ENCODE measurements at regions not wholly inside any gene's neighbourhood (a gene's known extent, or its start where the extent isn't known, plus 50 kb on each side); places are given as distances from the start of the nearest gene placed in this dataset.

- no peak overlapping the region for H3K27ac ChIP-seq
- DNase-seq = no peak
- no peaks in the 10 kb centered on the region for H3K27me3 ChIP-seq
- TF ChIP-seq POLR2A (IDR thresholded peaks at IDR 0.05) (no peak), CTCF (IDR thresholded peaks at IDR 0.05) (no peak)
- no peaks in the 10 kb centered on the region for H3K36me3 ChIP-seq
- no peak overlapping the region for H3K4me3 ChIP-seq
- no peaks in the 10 kb centered on the region for H3K4me1 ChIP-seq
- intact Hi-C loops (cut with DNase I; ENCODE audit: low total_unique reads) = no loop called here
- H3K9me3 ChIP-seq = no peaks in the 10 kb centered on the region
Observed at GRCh38 chr17:14940108-14940937, 324.8 kb downstream of the PMP22 start.

- Histone ChIP-seq H3K36me3 (no peaks in the 10 kb centered on the region), H3K9me3 (no peaks in the 10 kb centered on the region), H3K27ac (no peak overlapping the region), H3K4me3 (no peak overlapping the region), H3K27me3 (no peaks in the 10 kb centered on the region), H3K4me1 (no peaks in the 10 kb centered on the region)
- TF ChIP-seq POLR2A (IDR thresholded peaks at IDR 0.05) = no peak
- no peak for TF ChIP-seq CTCF (IDR thresholded peaks at IDR 0.05)
- DNase-seq = no peak
- intact Hi-C loops (cut with DNase I; ENCODE audit: low total_unique reads) = no loop called here
Observed at GRCh38 chr17:14935845-14936485, 329.2 kb downstream of the PMP22 start.

- no peaks in the 10 kb centered on the region for H3K27me3 ChIP-seq
- H3K27ac ChIP-seq = no peak overlapping the region
- TF ChIP-seq CTCF (IDR thresholded peaks at IDR 0.05) (no peak), POLR2A (IDR thresholded peaks at IDR 0.05) (no peak)
- no peak overlapping the region for H3K4me3 ChIP-seq
- no peak for DNase-seq
- no peaks in the 10 kb centered on the region for H3K9me3 ChIP-seq
- no peaks in the 10 kb centered on the region for H3K36me3 ChIP-seq
- intact Hi-C loops (cut with DNase I; ENCODE audit: low total_unique reads) = no loop called here
- no peaks in the 10 kb centered on the region for H3K4me1 ChIP-seq
Observed at GRCh38 chr17:14935139-14935841, 329.8 kb downstream of the PMP22 start.

- TF ChIP-seq CTCF (IDR thresholded peaks at IDR 0.05) = no peak
- no peak for TF ChIP-seq POLR2A (IDR thresholded peaks at IDR 0.05)
- DNase-seq = no peak
- Histone ChIP-seq H3K9me3 (no peaks in the 10 kb centered on the region), H3K4me3 (no peak overlapping the region), H3K27me3 (no peaks in the 10 kb centered on the region), H3K27ac (no peak overlapping the region), H3K4me1 (no peaks in the 10 kb centered on the region), H3K36me3 (no peaks in the 10 kb centered on the region)
- intact Hi-C loops (cut with DNase I; ENCODE audit: low total_unique reads) = no loop called here
Observed at GRCh38 chr17:14933676-14934075, 331.4 kb downstream of the PMP22 start.

All from uterus (tissue), 3 donors.